ENCODE measurements at regions not wholly inside any gene's neighbourhood (a gene's known extent, or its start where the extent isn't known, plus 50 kb on each side); places are given as distances from the start of the nearest gene placed in this dataset.
"Not testable (repeated sequence)": the region's sequence is repeated elsewhere in the genome, so short reads cannot be mapped to it uniquely, and the experiment has no call there.

GRCh38 chr10:121690152-121690848 lies 92.1 kb upstream of the FGFR2 start:
- DNase-seq (ENCODE audit: low read depth): peak; percentile 15

DNA sequence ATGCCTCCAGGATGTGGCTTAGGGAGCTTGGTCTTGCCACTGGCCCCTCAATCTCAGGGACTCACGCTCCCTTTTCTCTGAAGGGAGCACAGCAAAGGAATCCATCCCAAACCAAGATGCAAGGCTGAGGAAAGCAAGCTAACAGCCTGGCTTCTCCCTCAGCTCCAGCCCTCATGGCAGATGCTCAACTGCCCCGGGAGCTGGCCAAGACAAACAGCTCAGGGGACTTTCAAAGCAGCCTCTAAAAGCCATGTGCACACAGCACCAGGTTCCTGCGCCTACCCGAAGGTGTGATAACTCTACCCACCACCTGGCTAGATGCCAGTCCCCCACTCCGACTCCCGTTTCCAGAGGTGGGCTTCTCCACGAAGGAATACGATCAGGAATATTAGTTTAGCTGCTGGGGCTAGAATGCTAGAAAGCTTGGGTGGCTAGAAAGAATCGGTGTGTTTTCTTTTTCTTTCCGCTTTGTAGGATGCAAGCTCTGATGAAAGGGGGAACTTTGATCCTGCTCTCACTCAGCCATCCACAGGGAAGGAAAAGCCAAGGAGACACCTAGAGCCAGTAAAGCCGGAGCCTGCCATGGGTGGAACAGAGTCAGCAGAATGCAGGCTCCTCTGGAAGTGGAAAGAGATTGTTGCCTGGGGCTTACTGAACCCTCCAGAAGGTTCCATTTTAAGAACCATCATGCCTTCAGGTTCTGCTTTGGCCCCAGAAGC lies 89.0 kb upstream of the FGFR2 start:
- in situ Hi-C loops (cut with HindIII; ENCODE audit: low pct_unique_long_range_greater_than_20kb, low sequenced_read_pairs): no loop called here

More at GRCh38 chr10:121690152-121690848, 92.1 kb upstream of the FGFR2 start:
- in situ Hi-C loops (cut with HindIII; ENCODE audit: low pct_unique_long_range_greater_than_20kb, low sequenced_read_pairs): no loop called here

DNA sequence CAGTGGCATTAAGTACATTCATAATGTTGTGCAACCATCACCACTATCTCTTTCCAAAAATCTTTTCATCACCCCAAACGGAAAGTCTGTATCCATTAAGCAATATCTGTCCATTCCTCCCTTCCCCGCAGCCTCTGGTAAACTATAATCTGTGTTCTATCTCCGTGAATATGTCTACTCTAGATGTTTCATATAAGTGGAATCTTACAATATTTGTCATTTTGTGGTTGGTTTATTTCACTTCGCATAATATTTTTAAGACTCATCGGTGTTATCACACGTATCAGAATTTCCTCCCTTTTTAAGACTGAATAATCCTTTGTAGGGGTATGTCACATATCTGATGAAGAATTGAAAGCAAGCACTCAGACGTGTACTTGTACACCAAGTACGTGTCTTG lies 86.0 kb upstream of the FGFR2 start:
- in situ Hi-C loops (cut with HindIII; ENCODE audit: low pct_unique_long_range_greater_than_20kb, low sequenced_read_pairs): no loop called here
- DNase-seq (ENCODE audit: low read depth): no peak

More for the DNA sequence above, 89.0 kb upstream of the FGFR2 start:
- no peak for DNase-seq (ENCODE audit: low read depth)

GRCh38 chr10:121683816-121684215 lies 85.6 kb upstream of the FGFR2 start:
- no peak for DNase-seq (ENCODE audit: low read depth)
- in situ Hi-C loops (cut with HindIII; ENCODE audit: low pct_unique_long_range_greater_than_20kb, low sequenced_read_pairs): no loop called here

DNA sequence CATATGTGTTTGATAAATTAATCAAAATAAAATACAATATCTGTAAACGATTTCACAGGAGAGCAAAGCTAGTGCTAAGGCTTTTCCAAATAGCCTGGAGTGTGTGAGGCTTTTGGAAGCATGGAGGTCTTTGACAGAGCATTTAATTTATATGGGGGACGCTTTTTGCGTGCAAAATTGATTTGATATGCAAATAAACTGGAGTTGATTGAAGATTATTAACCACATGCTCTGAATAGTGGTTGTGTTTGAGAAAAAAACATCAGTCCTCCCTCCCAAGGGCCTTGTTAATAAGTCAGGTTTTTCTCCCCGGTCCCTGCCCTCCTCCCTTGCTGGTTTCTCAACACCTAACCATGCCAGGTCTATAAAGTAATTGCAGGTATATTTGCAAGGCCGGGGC lies 85.1 kb upstream of the FGFR2 start:
- in situ Hi-C loops (cut with HindIII; ENCODE audit: low pct_unique_long_range_greater_than_20kb, low sequenced_read_pairs): no loop called here
- DNase-seq (ENCODE audit: low read depth): no peak

DNA sequence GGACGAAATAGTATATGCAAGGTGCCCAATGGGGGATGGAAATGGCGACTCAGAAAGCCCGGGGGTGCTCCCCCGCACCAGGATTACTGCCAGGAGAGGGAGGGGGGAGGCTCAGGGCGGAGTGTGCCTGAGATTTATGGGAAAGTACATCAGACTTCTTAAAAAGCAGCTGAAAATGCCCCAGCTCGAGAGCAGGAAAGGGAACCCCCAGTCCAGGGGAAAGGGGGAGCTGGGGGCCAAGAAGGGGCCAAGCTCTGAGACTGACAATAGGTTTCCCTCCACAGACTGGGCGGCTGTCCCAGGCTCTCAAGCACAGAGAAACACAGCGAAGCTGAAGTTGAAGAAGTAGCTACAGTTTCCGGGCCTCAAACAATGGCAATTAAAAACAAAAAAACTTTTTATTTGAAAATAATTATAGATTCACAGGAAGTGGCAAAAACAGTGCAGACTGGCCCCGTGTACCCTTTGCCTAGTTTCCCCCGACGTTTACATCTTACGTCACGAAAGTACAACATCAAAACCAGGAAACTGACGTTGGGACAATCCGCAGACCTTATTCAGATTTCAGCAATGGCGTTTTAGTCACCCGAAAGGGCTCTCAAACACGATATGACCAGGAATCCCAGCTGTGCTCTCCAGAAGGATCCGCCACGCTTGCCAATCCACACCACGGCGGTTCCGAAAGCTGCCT lies 83.9 kb upstream of the FGFR2 start:
- no peak for DNase-seq (ENCODE audit: low read depth)
- in situ Hi-C loops (cut with HindIII; ENCODE audit: low pct_unique_long_range_greater_than_20kb, low sequenced_read_pairs): no loop called here

- DNase-seq (ENCODE audit: low read depth): no peak
- in situ Hi-C loops (cut with HindIII; ENCODE audit: low pct_unique_long_range_greater_than_20kb, low sequenced_read_pairs): no loop called here
These were observed 82.8 kb upstream of the FGFR2 start for GRCh38 chr10:121680879-121681655.

GRCh38 chr10:121679916-121680315 lies 81.7 kb upstream of the FGFR2 start:
- in situ Hi-C loops (cut with HindIII; ENCODE audit: low pct_unique_long_range_greater_than_20kb, low sequenced_read_pairs): no loop called here
- DNase-seq (ENCODE audit: low read depth): no peak

- no peak for DNase-seq (ENCODE audit: low read depth)
- in situ Hi-C loops (cut with HindIII; ENCODE audit: low pct_unique_long_range_greater_than_20kb, low sequenced_read_pairs): no loop called here
These were observed 80.5 kb upstream of the FGFR2 start for GRCh38 chr10:121678631-121679174.

GRCh38 chr10:121677880-121678279 lies 79.6 kb upstream of the FGFR2 start:
- in situ Hi-C loops (cut with HindIII; ENCODE audit: low pct_unique_long_range_greater_than_20kb, low sequenced_read_pairs): no loop called here
- DNase-seq (ENCODE audit: low read depth): no peak

GRCh38 chr10:121675344-121675743 lies 77.1 kb upstream of the FGFR2 start:
- no peak for DNase-seq (ENCODE audit: low read depth)
- in situ Hi-C loops (cut with HindIII; ENCODE audit: low pct_unique_long_range_greater_than_20kb, low sequenced_read_pairs): no loop called here

DNA sequence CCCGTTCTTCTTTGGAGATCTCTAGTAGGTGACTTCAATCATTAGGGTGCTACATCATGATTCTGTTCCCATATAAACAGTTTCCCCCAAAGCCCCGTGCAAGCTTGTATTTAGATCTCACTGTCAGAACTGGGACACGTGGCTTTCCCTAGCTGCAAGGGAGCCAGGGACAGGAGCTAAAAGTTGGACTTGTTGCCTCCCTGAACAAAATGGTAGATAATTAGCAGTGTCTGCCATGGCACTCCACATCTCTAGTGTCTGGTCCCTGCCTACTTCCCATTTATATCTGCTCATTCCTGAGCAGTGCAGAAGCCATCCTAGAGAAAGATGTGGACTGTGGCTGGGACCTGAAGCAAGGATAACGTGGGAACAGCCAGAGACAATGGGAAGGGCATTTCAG lies 76.6 kb upstream of the FGFR2 start:
- in situ Hi-C loops (cut with HindIII; ENCODE audit: low pct_unique_long_range_greater_than_20kb, low sequenced_read_pairs): no loop called here
- no peak for DNase-seq (ENCODE audit: low read depth)

GRCh38 chr10:121672733-121673132 lies 74.5 kb upstream of the FGFR2 start:
- in situ Hi-C loops (cut with HindIII; ENCODE audit: low pct_unique_long_range_greater_than_20kb, low sequenced_read_pairs): no loop called here
- no peak for DNase-seq (ENCODE audit: low read depth)

- DNase-seq (ENCODE audit: low read depth); in situ Hi-C loops (cut with HindIII; ENCODE audit: low pct_unique_long_range_greater_than_20kb, low sequenced_read_pairs): not testable (repeated sequence)
These were observed 71.6 kb upstream of the FGFR2 start for GRCh38 chr10:121669840-121670239.

DNA sequence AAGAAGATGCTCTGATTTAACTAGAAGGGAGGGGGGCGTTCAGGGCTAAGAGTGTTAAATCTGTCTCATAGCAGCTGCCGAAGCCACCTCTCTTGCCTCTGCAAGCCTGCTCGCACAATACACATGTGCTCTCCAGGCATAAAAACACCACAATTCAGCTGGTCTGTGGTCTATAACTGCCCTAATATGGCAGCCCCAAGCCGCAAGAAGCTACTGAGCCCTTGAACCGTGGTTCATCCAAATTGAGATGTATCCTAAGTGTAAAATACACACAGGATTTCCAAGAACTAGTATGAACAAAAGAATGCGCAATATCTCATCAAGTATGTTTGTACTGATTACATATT lies 70.8 kb upstream of the FGFR2 start:
- in situ Hi-C loops (cut with HindIII; ENCODE audit: low pct_unique_long_range_greater_than_20kb, low sequenced_read_pairs): no loop called here

GRCh38 chr10:121668314-121669027 lies 70.2 kb upstream of the FGFR2 start:
- no peak for DNase-seq (ENCODE audit: low read depth)

More for the DNA sequence above, 70.8 kb upstream of the FGFR2 start:
- no peak for DNase-seq (ENCODE audit: low read depth)

DNA sequence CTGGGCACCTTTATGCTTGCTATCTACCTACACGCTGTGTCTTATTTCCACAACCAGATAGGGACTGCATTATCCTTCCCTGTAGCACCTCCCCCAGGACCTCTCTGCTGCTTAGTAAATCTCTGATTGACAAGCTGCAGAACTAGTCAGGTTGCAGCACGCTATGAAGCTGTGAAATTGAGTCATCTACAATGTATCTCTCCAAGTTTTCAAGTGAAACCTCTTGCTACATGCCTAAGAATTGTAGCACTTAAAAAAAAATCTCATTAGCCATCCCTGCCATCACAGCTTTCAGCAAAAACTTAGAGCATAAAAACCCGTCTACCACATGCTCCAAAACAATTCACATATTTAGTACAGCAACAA lies 69.7 kb upstream of the FGFR2 start:
- DNase-seq (ENCODE audit: low read depth): no peak
- in situ Hi-C loops (cut with HindIII; ENCODE audit: low pct_unique_long_range_greater_than_20kb, low sequenced_read_pairs): no loop called here

More at GRCh38 chr10:121668314-121669027, 70.2 kb upstream of the FGFR2 start:
- in situ Hi-C loops (cut with HindIII; ENCODE audit: low pct_unique_long_range_greater_than_20kb, low sequenced_read_pairs): no loop called here

DNA sequence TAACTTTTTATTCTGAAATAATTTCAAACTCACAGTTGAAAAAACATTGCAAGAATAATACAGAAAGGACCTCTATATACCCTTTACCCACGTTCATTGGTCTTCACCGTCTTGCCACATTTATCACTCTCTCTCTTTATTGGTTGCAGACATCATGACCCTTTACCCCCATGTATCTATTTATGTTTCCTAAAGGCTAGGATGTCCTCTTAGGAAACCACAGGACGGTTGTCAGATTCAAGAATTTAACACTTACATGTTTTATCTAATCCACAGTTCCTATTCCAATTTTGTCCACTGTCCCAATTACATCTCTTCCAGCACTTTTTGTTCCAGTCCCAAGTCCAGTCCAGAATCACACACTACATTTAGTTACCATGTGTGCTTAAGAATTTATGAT lies 67.6 kb upstream of the FGFR2 start:
- no peak for DNase-seq (ENCODE audit: low read depth)
- in situ Hi-C loops (cut with HindIII; ENCODE audit: low pct_unique_long_range_greater_than_20kb, low sequenced_read_pairs): no loop called here
